NCI-H748 (cell line): ENCODE measurements at regions not wholly inside any gene's neighbourhood (a gene's known extent, or its start where the extent isn't known, plus 50 kb on each side); places are given as distances from the start of the nearest gene placed in this dataset.
"Not testable (repeated sequence)": the region's sequence is repeated elsewhere in the genome, so short reads cannot be mapped to it uniquely, and the experiment has no call there.

Experiments used
- DNase-seq: peaks from one replicate; lab custom pipeline; 2025; ENCODE audit not compliant: unreplicated experiment; lab: John Stamatoyannopoulos, UW

GRCh38 chr16:29062235-29062634, 77.4 kb downstream of the LAT start:
- DNase-seq, result not testable (repeated sequence)

- not testable (repeated sequence) for DNase-seq
These were observed 76.6 kb downstream of the LAT start for GRCh38 chr16:29061467-29061921.

GRCh38 chr16:29060022-29060810, 75.4 kb downstream of the LAT start:
- not testable (repeated sequence) for DNase-seq

GRCh38 chr16:29059575-29059974, 74.7 kb downstream of the LAT start:
- DNase-seq, result not testable (repeated sequence)
